Gastrocnemius medialis (tissue), 4 donors: ENCODE measurements at regions not wholly inside any gene's neighbourhood (a gene's known extent, or its start where the extent isn't known, plus 50 kb on each side); places are given as distances from the start of the nearest gene placed in this dataset.

Source experiments
- POLR2A ChIP-seq, 2 donors: fragments of 450-650 bp; IDR thresholded peaks; one replicate each; pipeline ENCODE4 v1.6.1; 2017; ENCODE audit warnings: antibody characterized with exemption in 2 of 2, mild to moderate bottlenecking in 2 of 2, moderate library complexity in 2 of 2
- TF ChIP-seq, protein P1 (sequence below), 5 experiments: fragments of 450-650 bp in 3 of 5; fragments of 200-600 bp in 2 of 5; sonication (generic) in 2 of 5; IDR thresholded peaks in 4 of 5; conservative IDR thresholded peaks in 1 of 5; 1 replicate in 4 of 5; 2 replicates in 1 of 5; pipeline ENCODE4 v1.5.1; 2016 to 2019; ENCODE audit warnings: antibody characterized with exemption in 5 of 5, mild to moderate bottlenecking in 3 of 5, moderate library complexity in 3 of 5

DNA sequence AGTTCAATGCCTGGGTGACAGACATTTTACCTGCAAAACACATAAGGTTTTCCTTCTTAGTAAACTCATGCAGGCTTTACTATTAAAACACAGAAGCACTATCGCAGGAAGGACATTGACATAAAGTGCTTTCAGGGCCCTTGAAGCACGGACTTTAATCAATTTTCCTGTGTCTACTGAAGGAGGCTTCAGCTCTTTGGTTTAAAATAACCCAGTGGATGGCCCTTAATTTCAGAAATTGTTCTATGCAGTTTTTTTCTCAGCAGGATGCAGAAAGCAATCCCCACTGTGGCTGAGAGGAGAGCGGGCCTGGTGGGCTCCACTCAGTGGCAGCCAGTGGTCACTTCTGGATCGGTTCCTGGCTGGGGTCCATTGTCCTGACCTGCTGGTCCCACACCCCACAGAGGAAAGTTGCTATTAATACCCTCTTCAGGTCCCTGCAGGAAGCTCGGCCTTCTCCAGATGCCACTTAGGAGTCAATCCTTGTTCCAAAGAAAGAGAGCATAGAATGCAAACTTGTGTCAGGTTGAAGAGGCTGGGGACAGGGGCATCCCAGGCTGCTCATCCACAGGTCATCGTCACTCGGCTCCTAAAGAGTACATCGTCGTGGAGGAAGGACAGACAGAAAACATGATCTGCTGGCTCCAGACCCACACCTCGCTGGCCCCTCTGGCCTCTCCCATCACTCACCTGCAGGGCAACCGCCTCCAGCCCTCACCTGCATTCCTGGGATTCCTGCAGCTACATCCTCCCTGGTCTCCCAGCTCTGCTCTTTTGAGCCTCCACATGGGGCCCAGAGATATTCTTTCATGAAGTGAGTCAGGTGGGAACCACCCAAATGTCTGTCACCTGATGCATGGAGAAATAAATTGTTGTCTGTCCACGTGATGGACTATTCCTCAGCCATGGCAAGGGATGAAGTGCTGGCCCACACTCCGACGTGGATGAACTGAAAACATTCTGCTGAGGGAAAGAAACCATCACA, 153.1 kb downstream of the PSMG1 start:
- TF ChIP-seq POLR2A (IDR thresholded peaks at IDR 0.05), result no peak
- TF ChIP-seq, protein P1, sequence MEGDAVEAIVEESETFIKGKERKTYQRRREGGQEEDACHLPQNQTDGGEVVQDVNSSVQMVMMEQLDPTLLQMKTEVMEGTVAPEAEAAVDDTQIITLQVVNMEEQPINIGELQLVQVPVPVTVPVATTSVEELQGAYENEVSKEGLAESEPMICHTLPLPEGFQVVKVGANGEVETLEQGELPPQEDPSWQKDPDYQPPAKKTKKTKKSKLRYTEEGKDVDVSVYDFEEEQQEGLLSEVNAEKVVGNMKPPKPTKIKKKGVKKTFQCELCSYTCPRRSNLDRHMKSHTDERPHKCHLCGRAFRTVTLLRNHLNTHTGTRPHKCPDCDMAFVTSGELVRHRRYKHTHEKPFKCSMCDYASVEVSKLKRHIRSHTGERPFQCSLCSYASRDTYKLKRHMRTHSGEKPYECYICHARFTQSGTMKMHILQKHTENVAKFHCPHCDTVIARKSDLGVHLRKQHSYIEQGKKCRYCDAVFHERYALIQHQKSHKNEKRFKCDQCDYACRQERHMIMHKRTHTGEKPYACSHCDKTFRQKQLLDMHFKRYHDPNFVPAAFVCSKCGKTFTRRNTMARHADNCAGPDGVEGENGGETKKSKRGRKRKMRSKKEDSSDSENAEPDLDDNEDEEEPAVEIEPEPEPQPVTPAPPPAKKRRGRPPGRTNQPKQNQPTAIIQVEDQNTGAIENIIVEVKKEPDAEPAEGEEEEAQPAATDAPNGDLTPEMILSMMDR (IDR thresholded peaks at IDR 0.05 in 4 of 5, conservative IDR thresholded peaks at IDR 0.05 in 1 of 5), result no peak
